Esophagus squamous epithelium (tissue), 5 donors: ENCODE measurements at regions not wholly inside any gene's neighbourhood (a gene's known extent, or its start where the extent isn't known, plus 50 kb on each side); places are given as distances from the start of the nearest gene placed in this dataset.

ENCODE experiments used
- DNase-seq: peaks from one replicate; lab custom pipeline; 2025; lab: John Stamatoyannopoulos, UW
- H3K27ac ChIP-seq, 4 donors: fragments of 200-600 bp; sonication (generic); one replicate each; pipeline ENCODE4 v1.5.1; 2016 to 2019; ENCODE audit warnings: mild to moderate bottlenecking in 1 of 4
- H3K27me3 ChIP-seq, 4 donors: fragments of 200-600 bp; sonication (generic); 1 replicate in 3 of 4; 2 replicates in 1 of 4; pipeline versions ENCODE4 v1.5.1 to v1.6.0; 2017 to 2021; ENCODE audit warnings: antibody characterized with exemption in 1 of 4
- H3K36me3 ChIP-seq, 3 donors: fragments of 200-600 bp; sonication (generic); one replicate each; pipeline ENCODE4 v1.5.1; 2016 to 2019
- H3K4me1 ChIP-seq, 3 donors: fragments of 200-600 bp; sonication (generic); one replicate each; pipeline ENCODE4 v1.5.1; 2017 to 2019
- H3K4me3 ChIP-seq, 4 donors: fragments of 200-600 bp; sonication (generic); 1 replicate in 3 of 4; 2 replicates in 1 of 4; pipeline ENCODE4 v1.5.1; 2016 to 2019; ENCODE audit warnings: mild to moderate bottlenecking in 2 of 4, moderate library complexity in 1 of 4
- H3K9me3 ChIP-seq, 3 donors: fragments of 200-600 bp; sonication (generic); one replicate each; pipeline ENCODE4 v1.5.1; 2016 to 2019
- CTCF ChIP-seq, 6 experiments: fragments of 450-650 bp in 4 of 6; fragments of 200-600 bp in 2 of 6; sonication (generic) in 2 of 6; IDR thresholded peaks; one replicate each; pipeline ENCODE4 v1.5.1; 2016 to 2019; ENCODE audit warnings: antibody characterized with exemption in 6 of 6, mild to moderate bottlenecking in 4 of 6, moderate library complexity in 4 of 6
- POLR2A ChIP-seq, 4 donors: fragments of 450-650 bp; IDR thresholded peaks; one replicate each; pipeline ENCODE4 v1.6.1; 2017; ENCODE audit warnings: antibody characterized with exemption in 4 of 4, mild to moderate bottlenecking in 4 of 4, moderate library complexity in 3 of 4
- whole genome bisulfite sequencing, 2 donors: methylation state at CpG; one replicate each; pipeline ENCODE4 v1.1.5; 2018; 5-methylcytosine and 5-hydroxymethylcytosine counted together
- intact Hi-C: fragments of 100-400 bp; cut with DNase I; formaldehyde crosslinking; loops from one replicate; pipeline ENCODE4 v1.15.0; 2022
- donor health status: DM: yes; HTN: yes; CAD: no.

GRCh38 chr12:13628067-13628466 lies 353.3 kb downstream of the GRIN2B start:
- H3K9me3 ChIP-seq: no peaks in the 10 kb centered on the region
- no peak for DNase-seq
- no peaks in the 10 kb centered on the region for H3K36me3 ChIP-seq
- no peak overlapping the region for H3K4me3 ChIP-seq
- H3K27ac ChIP-seq: no peak overlapping the region
- H3K27me3 ChIP-seq: no peaks in the 10 kb centered on the region
- TF ChIP-seq POLR2A (IDR thresholded peaks at IDR 0.05) (no peak), CTCF (IDR thresholded peaks at IDR 0.05) (no peak)
- intact Hi-C loops: no loop called here
- WGBS, 2 donors: 82 to 85% methylated on average over 1 of the region's 1 CpG
- H3K4me1 ChIP-seq: no peaks in the 10 kb centered on the region

- Histone ChIP-seq H3K27me3 (no peaks in the 10 kb centered on the region), H3K4me3 (no peak overlapping the region), H3K4me1 (no peaks in the 10 kb centered on the region), H3K36me3 (no peaks in the 10 kb centered on the region), H3K9me3 (no peaks in the 10 kb centered on the region), H3K27ac (no peak overlapping the region)
- no peak for DNase-seq
- intact Hi-C loops: no loop called here
- WGBS, 2 donors: 40 to 62% methylated on average over 3 of the region's 3 CpGs
- TF ChIP-seq POLR2A (IDR thresholded peaks at IDR 0.05) (no peak), CTCF (IDR thresholded peaks at IDR 0.05) (no peak)
Observed at GRCh38 chr12:13627536-13627935, 353.9 kb downstream of the GRIN2B start.

- no peak overlapping the region for H3K27ac ChIP-seq
- H3K36me3 ChIP-seq: no peaks in the 10 kb centered on the region
- no peaks in the 10 kb centered on the region for H3K4me1 ChIP-seq
- H3K9me3 ChIP-seq: no peaks in the 10 kb centered on the region
- no peak overlapping the region for H3K4me3 ChIP-seq
- intact Hi-C loops: no loop called here
- 44 to 86% methylated on average over 3 of the region's 3 CpGs for WGBS, 2 donors
- no peak for TF ChIP-seq POLR2A (IDR thresholded peaks at IDR 0.05)
- TF ChIP-seq CTCF (IDR thresholded peaks at IDR 0.05): no peak
- no peaks in the 10 kb centered on the region for H3K27me3 ChIP-seq
- DNase-seq: no peak
Observed at GRCh38 chr12:13613297-13613696, 368.1 kb downstream of the GRIN2B start.

- 64 to 66% methylated on average over 4 of the region's 4 CpGs for WGBS, 2 donors
- TF ChIP-seq CTCF (IDR thresholded peaks at IDR 0.05) (no peak), POLR2A (IDR thresholded peaks at IDR 0.05) (no peak)
- H3K4me1 ChIP-seq: no peaks in the 10 kb centered on the region
- H3K9me3 ChIP-seq: no peaks in the 10 kb centered on the region
- no peak for DNase-seq
- H3K27ac ChIP-seq: no peak overlapping the region
- H3K36me3 ChIP-seq: no peaks in the 10 kb centered on the region
- no peak overlapping the region for H3K4me3 ChIP-seq
- H3K27me3 ChIP-seq: no peaks in the 10 kb centered on the region
- intact Hi-C loops: no loop called here
Observed at GRCh38 chr12:13609894-13610679, 371.3 kb downstream of the GRIN2B start.

- Histone ChIP-seq H3K4me3 (no peak overlapping the region), H3K9me3 (no peaks in the 10 kb centered on the region), H3K27ac (no peak overlapping the region), H3K27me3 (no peaks in the 10 kb centered on the region), H3K36me3 (no peaks in the 10 kb centered on the region), H3K4me1 (no peaks in the 10 kb centered on the region)
- intact Hi-C loops: no loop called here
- no peak for DNase-seq
- WGBS, 2 donors: 36 to 49% methylated on average over 3 to 4 of the region's 4 CpGs
- TF ChIP-seq POLR2A (IDR thresholded peaks at IDR 0.05) (no peak), CTCF (IDR thresholded peaks at IDR 0.05) (no peak)
Observed at GRCh38 chr12:13606290-13606689, 375.1 kb downstream of the GRIN2B start.
